DND-41 (cell line): ENCODE measurements at regions not wholly inside any gene's neighbourhood (a gene's known extent, or its start where the extent isn't known, plus 50 kb on each side); places are given as distances from the start of the nearest gene placed in this dataset.

ENCODE experiments used
- CTCF ChIP-seq: IDR thresholded peaks from 2 replicates; pipeline ENCODE4 v1.5.1; 2012; ENCODE audit warnings: borderline replicate concordance, low read length, moderate library complexity, mild to moderate bottlenecking; ENCODE audit not compliant: poor library complexity, severe bottlenecking; ENCODE audit errors: extremely low read depth
- EZH2 ChIP-seq: IDR thresholded peaks from 3 replicates; pipeline ENCODE4 v1.6.1; 2012; ENCODE audit warnings: borderline replicate concordance, low read depth, mild to moderate bottlenecking, moderate library complexity, low read length, inconsistent platforms; ENCODE audit not compliant: severe bottlenecking

- TF ChIP-seq CTCF (no peak), EZH2 (no peak)
Measured at GRCh38 chr14:38431156-38431555, 175.3 kb upstream of the CLEC14A start.
